ENCODE measurements at regions not wholly inside any gene's neighbourhood (a gene's known extent, or its start where the extent isn't known, plus 50 kb on each side); places are given as distances from the start of the nearest gene placed in this dataset.

DNA sequence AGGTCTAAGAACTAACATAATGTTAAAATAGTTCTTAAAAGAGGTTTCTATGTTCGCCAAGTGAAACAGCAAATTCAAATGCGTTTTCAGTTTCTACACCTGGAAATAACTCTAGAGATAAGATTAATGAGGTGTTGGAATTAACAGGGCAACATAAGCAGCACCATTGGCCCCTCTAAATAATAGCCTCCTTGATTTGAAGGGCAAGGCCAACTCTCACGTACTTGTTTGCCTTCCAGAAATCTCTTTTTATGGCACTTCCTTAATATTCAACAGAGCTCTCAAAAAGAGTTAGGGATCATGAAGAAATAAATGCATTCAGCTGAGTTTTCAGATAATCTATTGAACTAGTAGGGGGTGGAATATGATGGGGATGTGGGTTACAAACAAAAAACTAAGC, 80.9 kb downstream of the AASDHPPT start:
- no peak overlapping the region for H2AFZ ChIP-seq (ENCODE audit: low read length)
- H3K36me3 ChIP-seq (ENCODE audit: control insufficient read depth, insufficient read depth, low read length) = no peaks in the 10 kb centered on the region
- no peaks in the 10 kb centered on the region for H4K20me1 ChIP-seq (ENCODE audit: control insufficient read depth, extremely low read depth, insufficient read depth, low read length)
- H3K9me3 ChIP-seq (ENCODE audit: control insufficient read depth, insufficient read depth, low read depth, low read length) = no peaks in the 10 kb centered on the region
- H3K4me2 ChIP-seq (ENCODE audit: extremely low read depth, insufficient read depth, low read length) = no peak overlapping the region
- H3K4me1 ChIP-seq (ENCODE audit: control insufficient read depth, extremely low read depth, insufficient read depth, low read length) = no peaks in the 10 kb centered on the region
- no peak overlapping the region for H3K9ac ChIP-seq (ENCODE audit: insufficient read depth, low read length)
- no peaks in the 10 kb centered on the region for H3K79me2 ChIP-seq (ENCODE audit: control insufficient read depth, insufficient read depth, low read length)
- TF ChIP-seq, protein P1, sequence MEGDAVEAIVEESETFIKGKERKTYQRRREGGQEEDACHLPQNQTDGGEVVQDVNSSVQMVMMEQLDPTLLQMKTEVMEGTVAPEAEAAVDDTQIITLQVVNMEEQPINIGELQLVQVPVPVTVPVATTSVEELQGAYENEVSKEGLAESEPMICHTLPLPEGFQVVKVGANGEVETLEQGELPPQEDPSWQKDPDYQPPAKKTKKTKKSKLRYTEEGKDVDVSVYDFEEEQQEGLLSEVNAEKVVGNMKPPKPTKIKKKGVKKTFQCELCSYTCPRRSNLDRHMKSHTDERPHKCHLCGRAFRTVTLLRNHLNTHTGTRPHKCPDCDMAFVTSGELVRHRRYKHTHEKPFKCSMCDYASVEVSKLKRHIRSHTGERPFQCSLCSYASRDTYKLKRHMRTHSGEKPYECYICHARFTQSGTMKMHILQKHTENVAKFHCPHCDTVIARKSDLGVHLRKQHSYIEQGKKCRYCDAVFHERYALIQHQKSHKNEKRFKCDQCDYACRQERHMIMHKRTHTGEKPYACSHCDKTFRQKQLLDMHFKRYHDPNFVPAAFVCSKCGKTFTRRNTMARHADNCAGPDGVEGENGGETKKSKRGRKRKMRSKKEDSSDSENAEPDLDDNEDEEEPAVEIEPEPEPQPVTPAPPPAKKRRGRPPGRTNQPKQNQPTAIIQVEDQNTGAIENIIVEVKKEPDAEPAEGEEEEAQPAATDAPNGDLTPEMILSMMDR (conservative IDR thresholded peaks at IDR 0.05 in 1 of 2, IDR thresholded peaks at IDR 0.05 in 1 of 2; ENCODE audit: low read depth in 1 of 2, low read length in 2 of 2) = no peak
- TF ChIP-seq EZH2 (IDR thresholded peaks at IDR 0.05; ENCODE audit: low read length, missing control alignments) = no peak
- no peak overlapping the region for H3K27ac ChIP-seq (ENCODE audit: insufficient read depth, low read length)
- no peak for DNase-seq (ENCODE audit: low read depth in 2 of 2)
- H3K4me3 ChIP-seq (replicated peaks in 1 of 4; ENCODE audit: control extremely low read depth in 1 of 4, insufficient read depth in 1 of 4, low read depth in 3 of 4, low read length in 4 of 4) = no peak overlapping the region
- H3K27me3 ChIP-seq (ENCODE audit: control insufficient read depth, insufficient read depth, low read length) = no peaks in the 10 kb centered on the region

DNA sequence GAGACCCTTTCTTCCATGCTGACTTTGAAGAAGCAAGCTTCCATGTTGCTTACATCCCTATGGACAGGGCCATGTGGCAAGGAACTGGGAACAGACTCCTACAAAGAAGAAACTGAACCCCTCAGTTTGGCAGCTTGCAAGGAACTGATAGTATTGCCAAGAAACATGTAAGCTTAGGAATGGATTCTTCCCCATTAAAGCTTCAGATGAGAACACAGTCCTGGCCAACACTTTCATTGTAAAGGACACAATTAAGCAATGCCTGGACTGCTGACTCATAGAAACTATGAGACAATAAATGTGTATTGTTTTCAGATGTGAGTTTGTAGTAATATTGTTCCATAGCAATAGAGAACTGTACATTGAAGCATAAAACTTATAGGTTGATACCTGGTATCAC, 82.4 kb downstream of the AASDHPPT start:
- peak; percentile 6 to 27 for DNase-seq (ENCODE audit: low read depth in 2 of 2)
- no peak overlapping the region for H3K4me2 ChIP-seq (ENCODE audit: extremely low read depth, insufficient read depth, low read length)
- no peak for TF ChIP-seq EZH2 (IDR thresholded peaks at IDR 0.05; ENCODE audit: low read length, missing control alignments)
- TF ChIP-seq, protein P1 (conservative IDR thresholded peaks at IDR 0.05 in 1 of 2, IDR thresholded peaks at IDR 0.05 in 1 of 2; ENCODE audit: low read depth in 1 of 2, low read length in 2 of 2) = no peak

DNA sequence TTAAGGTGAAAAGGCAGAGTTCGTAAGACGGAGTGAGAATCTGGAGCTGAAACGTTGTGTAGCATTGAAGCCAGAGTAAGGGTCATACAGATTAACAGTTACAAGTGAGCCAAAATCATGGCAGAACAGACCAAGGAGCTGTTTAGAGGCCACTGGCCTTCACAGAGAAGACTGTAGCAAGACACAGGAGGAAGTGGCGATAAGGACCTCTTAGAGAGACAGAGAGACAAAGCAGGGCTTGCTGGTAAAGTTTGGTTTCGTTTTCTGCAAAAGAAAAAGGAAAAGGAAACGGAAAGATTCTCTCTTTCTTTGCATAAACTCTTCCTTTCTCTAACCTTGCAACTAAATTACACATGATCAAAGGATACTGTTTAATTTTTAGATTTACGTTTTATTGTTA, 83.0 kb downstream of the AASDHPPT start:
- no peak for DNase-seq (ENCODE audit: low read depth in 2 of 2)
- Histone ChIP-seq H3K36me3 (ENCODE audit: control insufficient read depth, insufficient read depth, low read length) (no peaks in the 10 kb centered on the region), H3K9ac (ENCODE audit: insufficient read depth, low read length) (no peak overlapping the region), H3K4me3 (replicated peaks in 1 of 4; ENCODE audit: control extremely low read depth in 1 of 4, insufficient read depth in 1 of 4, low read depth in 3 of 4, low read length in 4 of 4) (peak overlapping the region in 2 of 4 experiments; percentile 17 to 25), H3K27me3 (ENCODE audit: control insufficient read depth, insufficient read depth, low read length) (no peaks in the 10 kb centered on the region), H3K9me3 (ENCODE audit: control insufficient read depth, insufficient read depth, low read depth, low read length) (no peaks in the 10 kb centered on the region), H3K4me2 (ENCODE audit: extremely low read depth, insufficient read depth, low read length) (peak overlapping the region; percentile 59), H3K4me1 (ENCODE audit: control insufficient read depth, extremely low read depth, insufficient read depth, low read length) (no peaks in the 10 kb centered on the region), H4K20me1 (ENCODE audit: control insufficient read depth, extremely low read depth, insufficient read depth, low read length) (no peaks in the 10 kb centered on the region), H3K27ac (ENCODE audit: insufficient read depth, low read length) (no peak overlapping the region), H3K79me2 (ENCODE audit: control insufficient read depth, insufficient read depth, low read length) (no peaks in the 10 kb centered on the region), H2AFZ (ENCODE audit: low read length) (peak overlapping the region; percentile 73)
- TF ChIP-seq, protein P1 (conservative IDR thresholded peaks at IDR 0.05 in 1 of 2, IDR thresholded peaks at IDR 0.05 in 1 of 2; ENCODE audit: low read depth in 1 of 2, low read length in 2 of 2) = no peak

More for the DNA sequence above, 82.4 kb downstream of the AASDHPPT start:
- Histone ChIP-seq H3K4me1 (ENCODE audit: control insufficient read depth, extremely low read depth, insufficient read depth, low read length) (no peaks in the 10 kb centered on the region), H3K27me3 (ENCODE audit: control insufficient read depth, insufficient read depth, low read length) (no peaks in the 10 kb centered on the region), H3K4me3 (replicated peaks in 1 of 4; ENCODE audit: control extremely low read depth in 1 of 4, insufficient read depth in 1 of 4, low read depth in 3 of 4, low read length in 4 of 4) (no peak overlapping the region), H3K36me3 (ENCODE audit: control insufficient read depth, insufficient read depth, low read length) (no peaks in the 10 kb centered on the region), H3K9ac (ENCODE audit: insufficient read depth, low read length) (no peak overlapping the region), H3K27ac (ENCODE audit: insufficient read depth, low read length) (no peak overlapping the region), H2AFZ (ENCODE audit: low read length) (no peak overlapping the region), H3K9me3 (ENCODE audit: control insufficient read depth, insufficient read depth, low read depth, low read length) (no peaks in the 10 kb centered on the region), H4K20me1 (ENCODE audit: control insufficient read depth, extremely low read depth, insufficient read depth, low read length) (no peaks in the 10 kb centered on the region), H3K79me2 (ENCODE audit: control insufficient read depth, insufficient read depth, low read length) (no peaks in the 10 kb centered on the region)
